Keratinocyte (primary cell): ENCODE measurements at regions not wholly inside any gene's neighbourhood (a gene's known extent, or its start where the extent isn't known, plus 50 kb on each side); places are given as distances from the start of the nearest gene placed in this dataset.

Source experiments
- CTCF ChIP-seq, 3 experiments: IDR thresholded peaks in 1 of 3; conservative IDR thresholded peaks in 1 of 3; optimal IDR thresholded peaks in 1 of 3; 2 replicates in 2 of 3; 3 replicates in 1 of 3; pipeline versions ENCODE3 to v1.5.1; 2011; ENCODE audit warnings: low read length in 3 of 3, mild to moderate bottlenecking in 3 of 3, moderate library complexity in 2 of 3, control low read depth in 1 of 3, inconsistent platforms in 1 of 3; ENCODE audit not compliant: insufficient read depth in 2 of 3; ENCODE audit errors: extremely low read depth in 1 of 3
- EZH2 ChIP-seq: IDR thresholded peaks from one replicate; pipeline ENCODE4 v1.6.1; 2012; ENCODE audit warnings: inconsistent platforms, mild to moderate bottlenecking, low read length, moderate library complexity

GRCh38 chr5:89694026-89694550, 715.5 kb downstream of the CETN3 start:
- TF ChIP-seq CTCF (optimal IDR thresholded peaks at IDR 0.05 in 1 of 3, IDR thresholded peaks at IDR 0.05 in 1 of 3, conservative IDR thresholded peaks at IDR 0.05 in 1 of 3; ENCODE audit: extremely low read depth in 1 of 3, insufficient read depth in 2 of 3, low read length in 3 of 3) (no peak), EZH2 (no peak)
